GM19463 (cell line): ENCODE measurements at regions not wholly inside any gene's neighbourhood (a gene's known extent, or its start where the extent isn't known, plus 50 kb on each side); places are given as distances from the start of the nearest gene placed in this dataset.
"Not testable (repeated sequence)": the region's sequence is repeated elsewhere in the genome, so short reads cannot be mapped to it uniquely, and the experiment has no call there.

Experiments
- ATAC-seq: cut with Tn5 transposase; IDR thresholded peaks from one replicate; pipeline ENCODE4 v1.9.1; 2021; ENCODE audit warnings: mild to moderate bottlenecking, moderate library complexity; ENCODE audit not compliant: unreplicated experiment

DNA sequence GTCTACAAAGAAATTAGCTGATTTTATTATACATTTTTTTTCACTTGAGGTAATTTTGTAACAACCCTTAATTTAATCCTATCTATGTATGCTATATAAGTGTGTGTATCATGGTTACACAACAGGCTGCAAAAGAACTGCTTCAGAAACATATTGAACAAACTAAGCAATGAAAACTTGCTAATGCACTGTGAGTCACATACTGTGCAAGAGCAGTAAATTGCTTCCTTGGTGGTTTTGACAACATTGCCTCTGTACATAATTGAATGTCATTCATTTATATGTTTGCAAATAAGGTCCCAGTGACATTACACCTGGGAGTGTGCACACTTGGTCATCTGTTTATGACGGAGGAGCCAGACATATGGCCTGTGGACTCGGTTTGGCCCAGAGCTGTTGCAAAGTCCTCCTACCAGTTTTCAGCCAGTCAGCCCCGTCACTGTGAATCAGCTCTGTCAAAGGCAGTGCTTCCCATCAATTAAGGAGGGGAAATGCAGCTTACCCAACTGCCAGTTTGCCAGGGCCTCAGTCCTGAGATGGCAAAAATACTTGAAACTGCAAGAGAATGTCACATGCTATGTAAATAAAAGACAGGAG is 835.0 kb downstream of the TTLL7 start:
- not testable (repeated sequence) for ATAC-seq

DNA sequence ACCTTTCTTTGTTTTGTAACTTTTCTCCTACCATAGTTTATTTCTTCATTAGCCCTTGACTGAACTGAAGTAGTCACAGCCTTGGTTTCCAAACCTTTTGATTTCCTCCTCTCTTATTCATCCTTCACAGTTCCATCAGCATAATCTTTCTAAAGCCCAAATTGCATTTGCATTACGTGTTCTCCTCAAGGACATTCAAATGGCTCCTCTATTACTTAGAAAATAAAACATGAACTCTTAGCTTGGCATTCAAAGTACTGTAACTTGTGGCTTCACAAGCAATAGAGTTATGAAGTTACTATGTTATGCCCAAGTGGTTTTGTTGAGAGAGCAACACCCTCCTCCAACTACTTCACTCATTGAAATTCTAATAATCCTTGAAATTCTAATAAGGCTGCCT is 840.0 kb downstream of the TTLL7 start:
- ATAC-seq = not testable (repeated sequence)

DNA sequence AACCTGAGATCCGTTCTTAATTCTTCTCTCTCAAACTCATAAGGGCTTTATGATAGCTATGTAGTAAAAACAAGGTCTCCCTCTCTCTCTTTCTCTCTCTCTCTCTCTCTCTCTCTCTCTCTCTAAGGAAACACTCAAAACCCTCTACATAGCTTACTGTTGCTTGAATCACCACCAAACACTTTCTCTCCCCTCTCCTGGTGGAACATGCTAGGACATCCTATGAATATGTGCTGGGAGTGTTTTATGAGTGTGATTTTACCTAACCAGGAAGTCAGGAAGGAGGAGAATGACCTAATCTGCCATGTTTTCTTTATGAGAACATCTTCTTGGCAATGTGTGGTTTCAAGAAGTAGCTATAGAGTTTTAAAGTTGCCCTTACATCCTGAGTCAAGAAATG is 844.6 kb downstream of the TTLL7 start:
- not testable (repeated sequence) for ATAC-seq

DNA sequence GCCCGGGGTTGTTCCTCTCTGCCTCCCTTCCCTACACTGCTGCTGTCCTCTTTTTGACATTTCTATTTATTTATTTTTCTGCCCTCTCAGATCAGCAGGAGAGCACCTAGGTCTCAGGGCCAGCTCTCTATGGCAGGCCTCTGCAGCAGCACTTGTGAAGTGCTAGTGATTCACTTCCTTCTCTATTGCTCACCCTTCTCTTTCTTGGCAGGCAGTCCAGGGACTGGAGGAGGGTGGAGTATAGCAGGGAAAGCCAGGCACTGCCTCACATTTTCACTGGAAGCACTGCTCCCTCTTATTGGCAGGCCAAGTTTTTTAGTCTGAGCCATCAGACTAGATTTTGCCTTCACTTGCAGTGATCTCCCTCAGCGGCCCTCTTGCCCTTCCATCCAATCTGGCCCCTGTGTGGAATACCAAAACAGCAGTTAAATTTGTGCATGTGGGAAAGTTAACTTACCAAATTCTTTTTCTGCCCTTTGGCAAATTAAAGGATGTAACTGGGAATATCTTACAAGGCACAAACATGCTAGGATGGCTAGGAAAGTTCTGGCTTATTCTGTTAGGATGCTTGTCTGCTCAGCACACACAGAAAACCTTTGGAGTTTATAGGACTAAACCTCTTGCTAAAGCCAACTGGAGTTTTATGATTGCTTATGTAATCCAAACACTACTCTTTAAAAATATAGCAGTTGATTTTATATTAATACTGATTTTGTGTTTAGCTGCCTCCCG is 847.6 kb downstream of the TTLL7 start:
- not testable (repeated sequence) for ATAC-seq

DNA sequence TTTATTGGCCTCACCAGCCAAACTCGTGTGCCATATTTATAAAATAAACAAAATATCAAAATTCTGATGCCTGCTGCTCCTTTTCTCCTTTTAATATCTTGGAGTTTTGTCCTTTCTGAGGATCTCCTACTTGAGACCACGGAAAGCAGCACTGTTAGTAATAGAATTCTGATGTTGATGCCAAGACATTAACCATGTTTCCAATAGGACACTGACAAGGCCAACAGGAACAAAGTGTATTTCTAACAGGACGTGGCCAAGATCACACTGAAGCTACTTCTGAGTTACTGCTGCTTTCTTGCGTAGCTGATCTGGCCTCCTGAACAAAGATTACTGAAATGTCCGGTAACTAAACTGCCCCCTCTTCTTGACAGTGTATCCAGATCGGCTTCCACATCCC is 848.5 kb downstream of the TTLL7 start:
- ATAC-seq = not testable (repeated sequence)

DNA sequence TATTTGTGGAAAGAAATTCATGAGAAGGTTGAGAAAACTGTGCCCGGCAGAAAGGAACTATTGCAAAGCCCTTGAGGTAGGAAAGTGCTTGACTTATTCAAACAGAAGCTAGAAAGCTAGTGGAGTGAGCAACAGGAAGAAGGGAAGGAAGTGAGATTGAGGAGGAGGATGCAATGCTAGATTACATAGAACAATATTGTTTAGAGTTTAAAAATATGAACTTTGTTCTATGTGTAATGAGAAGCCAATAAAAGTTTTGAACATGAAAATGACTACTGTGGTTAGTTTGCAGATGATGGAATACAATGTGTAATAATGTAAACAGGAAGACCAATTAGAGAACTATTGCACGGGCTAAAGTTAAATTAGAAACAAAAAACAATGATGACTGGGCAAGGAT is 853.1 kb downstream of the TTLL7 start:
- ATAC-seq = not testable (repeated sequence)

DNA sequence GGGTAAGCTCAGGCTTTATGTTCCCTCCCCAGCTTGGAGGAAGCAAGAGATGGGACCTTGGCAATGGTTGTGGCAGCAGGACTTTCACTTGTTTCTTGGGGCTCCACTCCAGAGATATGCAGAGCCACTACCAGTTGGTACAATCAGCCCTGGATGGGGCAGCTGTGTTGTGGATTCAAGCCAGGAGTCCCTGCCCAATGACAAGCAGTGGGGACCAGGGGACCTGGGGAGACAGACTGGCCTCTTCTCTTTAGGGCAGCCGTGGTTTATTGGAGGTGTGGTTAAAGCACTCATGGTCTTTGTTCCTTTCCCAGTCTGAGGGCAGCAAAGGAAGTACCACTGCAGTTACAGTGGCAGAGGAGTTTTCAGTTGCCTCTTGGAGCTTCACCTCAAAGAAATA is 856.1 kb downstream of the TTLL7 start:
- not testable (repeated sequence) for ATAC-seq

DNA sequence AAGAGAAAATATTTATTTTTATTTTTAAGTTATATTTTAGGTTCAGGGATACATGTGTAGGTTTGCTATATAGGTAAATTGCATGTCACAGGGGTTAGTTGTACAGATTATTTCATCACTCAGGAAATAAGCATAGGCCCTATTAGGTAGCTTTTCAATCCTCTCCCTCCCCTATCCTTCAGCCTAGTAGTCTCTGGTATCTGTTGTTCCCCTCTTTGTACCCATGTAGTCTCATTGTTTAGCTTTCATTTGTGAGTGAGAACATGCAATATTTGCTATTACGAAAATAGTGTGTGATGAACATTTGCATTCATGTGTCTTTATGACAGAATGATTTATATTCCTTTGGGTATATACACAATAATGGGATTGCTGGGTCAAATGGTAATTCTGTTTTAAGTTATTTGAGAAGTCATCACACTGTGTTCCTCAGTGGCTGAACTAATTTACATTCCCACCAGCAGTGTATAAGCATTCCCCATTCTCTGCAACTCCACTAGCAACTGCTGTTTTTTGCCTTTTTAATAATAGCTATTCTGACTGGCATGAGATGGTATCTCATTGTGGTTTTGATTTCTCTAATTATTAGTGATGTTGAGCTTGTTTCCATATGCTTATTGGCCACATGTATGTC is 863.3 kb downstream of the TTLL7 start:
- ATAC-seq = not testable (repeated sequence)

DNA sequence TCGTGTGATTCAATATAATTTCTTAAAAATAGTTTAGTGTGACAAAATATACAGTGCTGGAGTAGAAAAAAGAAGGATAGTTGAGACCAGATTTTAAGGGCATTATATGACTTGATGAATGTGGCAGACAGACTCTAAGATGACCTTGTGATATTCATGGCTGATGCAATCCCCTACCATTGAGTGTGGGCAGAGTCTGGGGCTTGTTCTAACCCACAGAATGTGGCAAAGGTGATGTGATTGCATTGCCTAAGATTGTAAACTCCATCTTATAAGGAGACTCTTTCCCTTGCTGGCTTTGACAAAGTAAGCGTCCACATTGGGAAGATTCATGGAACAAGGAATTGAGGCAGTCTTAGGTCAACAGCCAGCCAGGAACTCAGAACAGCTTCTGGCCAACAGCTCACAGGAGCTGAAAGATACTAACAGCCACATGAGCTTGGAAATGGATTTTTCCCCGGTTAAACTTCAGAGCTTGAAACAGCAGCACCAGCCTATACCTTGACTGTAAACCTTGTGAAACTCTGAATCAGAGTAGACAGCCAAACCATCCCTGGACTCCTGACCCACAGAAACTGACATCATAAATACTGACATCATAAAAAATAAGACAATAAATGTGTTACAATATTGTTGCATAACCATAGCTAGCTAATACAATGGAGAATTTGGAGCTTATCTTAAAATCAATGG is 864.5 kb downstream of the TTLL7 start:
- ATAC-seq = not testable (repeated sequence)

DNA sequence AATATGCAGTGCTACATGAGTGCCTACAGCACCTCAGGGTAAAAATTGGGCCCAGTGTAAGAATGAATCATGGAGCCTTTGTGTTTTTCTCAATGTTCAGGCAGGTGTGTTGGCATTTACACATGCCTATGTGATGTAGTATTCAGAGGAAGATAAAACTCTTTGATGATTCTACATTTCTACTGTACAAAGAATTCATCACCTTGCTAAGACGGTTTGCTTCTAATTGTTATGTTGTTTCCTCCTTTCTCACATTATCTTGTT is 867.3 kb downstream of the TTLL7 start:
- ATAC-seq = no peak

DNA sequence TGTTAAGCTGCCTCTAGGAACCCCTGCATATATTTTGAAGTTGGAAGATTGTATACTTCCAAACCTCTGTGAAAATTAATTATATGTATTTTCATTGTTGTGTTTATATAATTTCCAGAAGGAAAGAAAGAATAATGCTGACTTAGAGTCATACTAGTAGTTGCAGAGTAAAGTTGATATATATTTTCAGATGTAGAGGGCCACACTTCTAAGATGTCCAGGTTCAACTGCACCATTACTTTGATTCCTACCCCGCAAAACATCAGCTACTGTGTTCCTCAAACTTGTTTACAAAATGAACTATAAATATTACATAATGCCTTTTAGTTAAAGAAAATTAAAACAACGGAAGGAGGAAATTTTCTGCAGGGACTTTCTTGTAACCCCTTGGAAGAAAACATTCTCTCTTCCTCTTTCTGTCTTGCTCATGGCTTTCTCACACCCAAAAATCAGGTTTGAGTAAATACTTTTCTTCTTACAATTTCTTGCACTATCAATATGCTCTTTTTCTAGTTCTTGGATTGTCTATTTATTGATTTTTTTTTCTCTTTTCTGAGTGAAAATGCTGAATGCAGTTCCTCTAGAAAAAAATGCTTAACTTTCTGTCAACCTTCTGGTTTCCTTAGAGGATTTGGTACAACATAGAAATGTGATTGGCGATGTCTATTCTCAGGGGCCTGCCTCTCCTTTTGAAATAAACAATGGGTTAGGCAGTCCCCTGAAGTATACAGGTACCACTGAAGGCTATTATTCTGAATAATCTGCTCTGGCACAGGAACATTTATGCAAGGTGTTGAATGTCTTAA is 867.8 kb downstream of the TTLL7 start:
- ATAC-seq = no peak

DNA sequence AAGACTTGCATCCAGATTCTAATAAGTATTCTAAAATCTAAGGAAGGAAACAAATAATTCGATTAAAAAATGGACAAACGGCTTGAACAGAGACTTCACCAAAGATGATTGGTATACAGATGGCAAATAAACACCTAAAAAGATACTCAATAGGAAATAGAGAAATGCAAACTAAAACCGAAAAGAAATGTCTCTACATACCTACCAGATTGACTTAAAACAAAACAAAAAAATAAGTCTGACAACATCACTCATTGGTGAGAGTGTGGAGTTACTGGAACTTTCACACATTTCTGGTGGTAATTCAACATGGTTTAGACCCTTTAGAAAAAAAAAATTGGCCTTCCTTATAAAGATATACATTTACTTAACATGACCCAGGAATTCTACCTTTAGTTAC is 869.8 kb downstream of the TTLL7 start:
- ATAC-seq = no peak

DNA sequence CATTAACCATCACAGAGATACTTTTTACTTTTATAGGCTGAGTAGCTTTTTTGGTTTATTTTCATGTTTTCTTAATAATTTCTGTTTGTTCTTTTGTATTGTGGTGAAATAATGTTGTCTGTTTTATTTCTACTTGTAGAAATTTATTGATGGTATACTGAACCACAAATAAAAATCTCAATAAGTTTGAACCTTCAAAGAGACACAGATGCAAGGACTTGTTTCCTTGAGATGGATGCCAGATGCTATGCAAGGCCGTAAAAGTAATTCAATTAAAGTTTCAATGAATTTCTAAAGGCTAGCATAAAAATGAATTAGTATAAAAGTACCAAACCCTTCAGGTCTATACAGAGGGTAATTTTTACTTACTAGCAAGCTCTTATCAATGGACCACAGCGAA is 873.5 kb downstream of the TTLL7 start:
- no peak for ATAC-seq

DNA sequence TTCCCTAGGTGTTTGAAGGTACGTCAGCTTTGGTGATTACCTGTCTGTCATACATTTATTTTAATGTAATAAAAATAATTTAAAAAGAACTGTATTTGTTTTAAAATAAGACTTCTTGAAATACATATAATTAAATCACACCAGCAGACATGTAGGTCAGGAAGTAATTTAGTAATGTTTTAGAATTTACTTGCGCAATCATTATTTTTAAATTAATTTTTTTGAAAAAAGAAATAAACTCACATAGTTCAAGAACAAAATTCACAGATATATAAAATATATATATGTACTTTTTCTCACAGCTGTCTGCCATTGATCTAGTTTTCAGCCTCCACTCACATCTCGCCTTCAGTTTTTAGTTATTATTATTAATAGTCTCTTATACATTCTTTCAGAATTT is 875.9 kb downstream of the TTLL7 start:
- ATAC-seq = no peak

DNA sequence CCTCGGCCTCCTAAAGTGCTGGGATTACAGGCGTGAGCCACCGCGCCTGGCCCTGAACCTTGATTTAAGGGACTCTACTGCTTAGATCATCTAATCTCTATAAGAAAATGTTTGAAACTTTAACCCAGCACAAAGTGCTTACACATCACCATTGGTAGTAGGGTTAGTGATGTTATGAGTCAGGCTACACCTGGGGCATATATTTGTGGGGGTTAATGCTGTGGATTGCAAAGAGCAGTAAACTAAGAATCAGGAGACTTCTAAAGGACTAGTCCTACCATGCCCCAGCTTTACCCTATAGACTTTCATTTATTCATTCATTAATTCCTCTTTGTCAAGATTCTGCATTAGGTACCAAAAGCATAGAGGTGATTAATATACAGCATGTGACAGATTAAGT is 880.5 kb downstream of the TTLL7 start:
- no peak for ATAC-seq

DNA sequence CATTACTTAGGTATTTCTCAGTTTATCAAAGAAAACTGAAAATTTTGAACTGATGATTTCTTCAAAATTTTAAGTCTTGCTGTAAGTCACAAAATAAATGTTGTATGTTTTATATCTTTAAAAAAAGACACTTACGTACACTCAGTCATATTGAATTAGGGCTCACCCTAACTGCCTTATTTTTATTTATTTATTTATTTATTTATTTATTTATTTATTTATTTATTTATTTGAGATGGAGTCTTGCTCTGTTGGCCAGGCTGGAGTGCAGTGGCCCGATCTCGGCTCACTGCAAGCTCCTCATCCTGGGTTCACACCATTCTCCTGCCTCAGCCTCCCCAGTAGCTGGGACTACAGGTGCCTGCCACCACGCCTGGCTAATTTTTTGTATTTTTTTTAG is 881.9 kb downstream of the TTLL7 start:
- ATAC-seq = not testable (repeated sequence)

DNA sequence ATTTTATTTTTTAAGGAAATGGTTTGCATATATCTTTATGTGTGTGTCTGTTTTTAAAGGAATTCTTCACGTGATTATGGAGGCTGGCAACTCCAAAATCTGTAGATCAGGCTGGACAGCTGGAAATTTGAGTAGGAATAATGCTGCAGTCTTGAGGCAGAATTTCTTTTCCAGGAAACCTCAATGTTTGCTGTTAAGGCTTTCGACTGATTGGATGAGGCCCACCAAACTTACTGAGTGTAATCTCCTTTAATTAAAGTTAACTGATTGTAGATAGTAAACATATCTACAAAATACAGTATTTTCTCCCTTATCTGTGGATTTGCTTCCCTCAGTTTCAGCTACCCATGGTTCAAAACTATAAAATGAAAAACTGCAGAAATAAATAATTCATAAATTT is 883.1 kb downstream of the TTLL7 start:
- ATAC-seq = no peak

DNA sequence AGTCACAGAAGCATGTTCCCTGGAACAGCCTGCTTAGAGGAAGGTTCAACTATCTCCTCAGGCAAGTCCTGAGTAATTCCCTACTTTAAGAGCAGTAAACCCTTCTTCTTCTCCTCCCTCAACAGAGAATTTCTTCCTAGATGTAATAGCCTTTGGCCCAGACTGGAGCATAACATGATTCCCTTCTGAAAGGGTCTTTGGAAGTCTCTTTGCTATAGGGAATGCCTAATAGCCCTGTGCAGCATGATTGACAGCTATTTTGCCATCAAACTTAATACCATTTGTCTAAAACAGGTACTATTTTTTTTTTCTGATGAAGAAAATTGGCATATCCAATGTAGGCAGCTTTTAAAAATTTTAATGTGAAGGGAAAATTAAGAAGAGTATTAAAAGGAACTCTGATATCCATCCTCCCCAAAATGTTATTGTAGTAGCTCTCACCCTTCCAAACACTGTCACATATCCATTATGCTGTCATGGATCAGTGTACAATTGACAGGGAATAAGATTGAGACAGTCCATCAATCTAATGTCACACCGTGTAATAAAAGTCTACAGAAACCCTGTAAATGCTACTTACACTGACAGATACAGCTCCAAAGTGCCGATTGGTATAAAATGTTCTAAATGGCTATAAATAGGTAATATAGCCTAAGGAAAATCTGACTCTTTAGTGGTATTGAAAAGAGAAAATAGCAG is 884.6 kb downstream of the TTLL7 start:
- no peak for ATAC-seq

DNA sequence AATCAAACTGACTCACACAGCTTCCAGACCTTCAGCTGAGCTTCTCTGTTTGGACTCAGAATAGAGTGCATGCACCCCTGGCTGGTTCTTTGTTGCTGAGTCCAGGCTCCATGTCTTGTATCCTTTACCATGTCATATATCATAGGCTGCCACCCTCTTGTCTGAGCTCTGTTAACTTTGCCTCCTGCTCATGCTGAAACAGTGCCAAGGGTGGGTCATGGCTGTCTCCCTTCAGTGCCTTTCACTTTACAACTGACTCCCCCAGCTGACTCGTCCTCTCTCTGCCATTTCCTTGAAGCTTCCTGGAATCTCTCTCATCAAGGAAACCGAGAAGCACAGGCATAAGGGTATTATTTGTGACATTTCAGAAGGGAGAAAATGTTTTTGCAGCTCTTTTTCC is 885.3 kb downstream of the TTLL7 start:
- ATAC-seq = no peak

DNA sequence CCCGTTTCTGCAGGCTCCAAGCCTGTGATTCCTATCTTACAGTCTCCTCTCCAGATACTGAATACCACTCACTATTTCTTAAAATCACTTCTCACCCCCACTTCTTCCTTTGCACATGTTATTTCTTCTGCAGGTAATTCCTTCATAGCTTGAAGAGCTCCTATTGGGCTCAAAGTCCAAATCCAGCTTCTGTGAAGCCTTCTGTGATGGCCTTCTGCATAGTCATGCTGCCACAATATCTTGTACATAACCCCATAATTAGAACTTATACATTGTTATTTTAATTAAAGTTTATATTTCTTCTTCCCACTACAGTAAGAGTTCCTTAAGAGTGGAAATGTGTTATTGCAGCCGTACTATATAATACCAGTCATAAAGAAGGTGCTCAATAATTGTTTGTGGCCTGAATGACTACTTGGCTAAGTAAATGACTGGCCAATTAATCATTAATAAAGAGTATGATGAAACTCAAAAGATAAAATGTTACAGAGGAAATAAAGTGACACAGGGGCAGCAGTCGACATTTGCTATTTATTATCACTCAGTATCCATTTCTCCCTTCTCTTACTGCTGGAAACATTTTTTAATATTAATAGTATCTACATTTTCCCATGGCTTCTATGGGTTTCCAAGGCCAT is 886.6 kb downstream of the TTLL7 start:
- ATAC-seq = no peak
